ENCODE measurements at regions not wholly inside any gene's neighbourhood (a gene's known extent, or its start where the extent isn't known, plus 50 kb on each side); places are given as distances from the start of the nearest gene placed in this dataset.

- Histone ChIP-seq H3K4me1 (ENCODE audit: control insufficient read depth, insufficient read depth, low read length) (no peaks in the 10 kb centered on the region), H3K36me3 (ENCODE audit: control insufficient read depth, insufficient read depth, low read length) (no peaks in the 10 kb centered on the region), H3K27ac (ENCODE audit: low read depth, low read length) (no peak overlapping the region), H3K9me3 (ENCODE audit: control insufficient read depth, insufficient read depth, low read length) (peaks cover 3% of the 10 kb centered on the region), H3K4me3 (ENCODE audit: low read depth, low read length) (no peak overlapping the region), H3K27me3 (ENCODE audit: control insufficient read depth, insufficient read depth, low read length) (no peaks in the 10 kb centered on the region)
- no peak for DNase-seq (ENCODE audit: low read depth in 4 of 6, low spot score in 6 of 6)
- WGBS (ENCODE audit: insufficient coverage) = 79% methylated on average over 2 of the region's 3 CpGs
Measured at GRCh38 chr5:15079566-15079965, 208.0 kb upstream of the ANKH start.

GRCh38 chr5:15074651-15075050 is 203.1 kb upstream of the ANKH start:
- Histone ChIP-seq H3K36me3 (ENCODE audit: control insufficient read depth, insufficient read depth, low read length) (no peaks in the 10 kb centered on the region), H3K4me1 (ENCODE audit: control insufficient read depth, insufficient read depth, low read length) (no peaks in the 10 kb centered on the region), H3K27me3 (ENCODE audit: control insufficient read depth, insufficient read depth, low read length) (no peaks in the 10 kb centered on the region), H3K27ac (ENCODE audit: low read depth, low read length) (no peak overlapping the region), H3K9me3 (ENCODE audit: control insufficient read depth, insufficient read depth, low read length) (no peaks in the 10 kb centered on the region), H3K4me3 (ENCODE audit: low read depth, low read length) (no peak overlapping the region)
- no peak for DNase-seq (ENCODE audit: low read depth in 4 of 6, low spot score in 6 of 6)

- Histone ChIP-seq H3K4me3 (ENCODE audit: low read depth, low read length) (no peak overlapping the region), H3K36me3 (ENCODE audit: control insufficient read depth, insufficient read depth, low read length) (no peaks in the 10 kb centered on the region), H3K4me1 (ENCODE audit: control insufficient read depth, insufficient read depth, low read length) (no peaks in the 10 kb centered on the region), H3K27me3 (ENCODE audit: control insufficient read depth, insufficient read depth, low read length) (no peaks in the 10 kb centered on the region), H3K9me3 (ENCODE audit: control insufficient read depth, insufficient read depth, low read length) (no peaks in the 10 kb centered on the region), H3K27ac (ENCODE audit: low read depth, low read length) (no peak overlapping the region)
- DNase-seq (ENCODE audit: low read depth in 4 of 6, low spot score in 6 of 6) = no peak
- WGBS (ENCODE audit: insufficient coverage) = 80% methylated on average over 2 of the region's 3 CpGs
Measured at GRCh38 chr5:15073453-15073852, 201.9 kb upstream of the ANKH start.

GRCh38 chr5:15070907-15071306 is 199.3 kb upstream of the ANKH start:
- Histone ChIP-seq H3K4me1 (ENCODE audit: control insufficient read depth, insufficient read depth, low read length) (no peaks in the 10 kb centered on the region), H3K27ac (ENCODE audit: low read depth, low read length) (no peak overlapping the region), H3K36me3 (ENCODE audit: control insufficient read depth, insufficient read depth, low read length) (no peaks in the 10 kb centered on the region), H3K9me3 (ENCODE audit: control insufficient read depth, insufficient read depth, low read length) (no peaks in the 10 kb centered on the region), H3K4me3 (ENCODE audit: low read depth, low read length) (no peak overlapping the region), H3K27me3 (ENCODE audit: control insufficient read depth, insufficient read depth, low read length) (no peaks in the 10 kb centered on the region)
- no peak for DNase-seq (ENCODE audit: low read depth in 4 of 6, low spot score in 6 of 6)
- 88% methylated on average over 3 of the region's 6 CpGs for WGBS (ENCODE audit: insufficient coverage)

GRCh38 chr5:15069407-15069905 is 197.9 kb upstream of the ANKH start:
- no peak for DNase-seq (ENCODE audit: low read depth in 4 of 6, low spot score in 6 of 6)
- Histone ChIP-seq H3K36me3 (ENCODE audit: control insufficient read depth, insufficient read depth, low read length) (no peaks in the 10 kb centered on the region), H3K4me3 (ENCODE audit: low read depth, low read length) (no peak overlapping the region), H3K27ac (ENCODE audit: low read depth, low read length) (no peak overlapping the region), H3K4me1 (ENCODE audit: control insufficient read depth, insufficient read depth, low read length) (no peaks in the 10 kb centered on the region), H3K9me3 (ENCODE audit: control insufficient read depth, insufficient read depth, low read length) (no peaks in the 10 kb centered on the region), H3K27me3 (ENCODE audit: control insufficient read depth, insufficient read depth, low read length) (no peaks in the 10 kb centered on the region)
- whole genome bisulfite sequencing (ENCODE audit: insufficient coverage) = no CpG with 5 or more reads among the region's 1 CpG

GRCh38 chr5:15065091-15065490 is 193.5 kb upstream of the ANKH start:
- 83% methylated on average over 2 of the region's 2 CpGs for WGBS (ENCODE audit: insufficient coverage)
- Histone ChIP-seq H3K4me3 (ENCODE audit: low read depth, low read length) (no peak overlapping the region), H3K4me1 (ENCODE audit: control insufficient read depth, insufficient read depth, low read length) (no peaks in the 10 kb centered on the region), H3K27ac (ENCODE audit: low read depth, low read length) (no peak overlapping the region), H3K9me3 (ENCODE audit: control insufficient read depth, insufficient read depth, low read length) (no peaks in the 10 kb centered on the region), H3K36me3 (ENCODE audit: control insufficient read depth, insufficient read depth, low read length) (no peaks in the 10 kb centered on the region), H3K27me3 (ENCODE audit: control insufficient read depth, insufficient read depth, low read length) (no peaks in the 10 kb centered on the region)
- peak in 1 of 6 donors; percentile 9 for DNase-seq (ENCODE audit: low read depth in 4 of 6, low spot score in 6 of 6)

GRCh38 chr5:15064396-15064795 is 192.8 kb upstream of the ANKH start:
- no peak overlapping the region for H3K4me3 ChIP-seq (ENCODE audit: low read depth, low read length)
- no peak for DNase-seq (ENCODE audit: low read depth in 4 of 6, low spot score in 6 of 6)
- no peaks in the 10 kb centered on the region for H3K9me3 ChIP-seq (ENCODE audit: control insufficient read depth, insufficient read depth, low read length)
- H3K36me3 ChIP-seq (ENCODE audit: control insufficient read depth, insufficient read depth, low read length) = no peaks in the 10 kb centered on the region
- no peaks in the 10 kb centered on the region for H3K27me3 ChIP-seq (ENCODE audit: control insufficient read depth, insufficient read depth, low read length)
- whole genome bisulfite sequencing (ENCODE audit: insufficient coverage) = no CpG with 5 or more reads among the region's 2 CpGs
- H3K27ac ChIP-seq (ENCODE audit: low read depth, low read length) = no peak overlapping the region
- H3K4me1 ChIP-seq (ENCODE audit: control insufficient read depth, insufficient read depth, low read length) = no peaks in the 10 kb centered on the region

- Histone ChIP-seq H3K4me1 (ENCODE audit: control insufficient read depth, insufficient read depth, low read length) (no peaks in the 10 kb centered on the region), H3K27me3 (ENCODE audit: control insufficient read depth, insufficient read depth, low read length) (no peaks in the 10 kb centered on the region), H3K36me3 (ENCODE audit: control insufficient read depth, insufficient read depth, low read length) (no peaks in the 10 kb centered on the region), H3K4me3 (ENCODE audit: low read depth, low read length) (no peak overlapping the region), H3K9me3 (ENCODE audit: control insufficient read depth, insufficient read depth, low read length) (no peaks in the 10 kb centered on the region), H3K27ac (ENCODE audit: low read depth, low read length) (no peak overlapping the region)
- WGBS (ENCODE audit: insufficient coverage) = 92% methylated on average over 5 of the region's 6 CpGs
- no peak for DNase-seq (ENCODE audit: low read depth in 4 of 6, low spot score in 6 of 6)
Measured at GRCh38 chr5:15056988-15057592, 185.5 kb upstream of the ANKH start.

- no peak overlapping the region for H3K27ac ChIP-seq (ENCODE audit: low read depth, low read length)
- no peaks in the 10 kb centered on the region for H3K27me3 ChIP-seq (ENCODE audit: control insufficient read depth, insufficient read depth, low read length)
- no peak for DNase-seq (ENCODE audit: low read depth in 4 of 6, low spot score in 6 of 6)
- no peaks in the 10 kb centered on the region for H3K4me1 ChIP-seq (ENCODE audit: control insufficient read depth, insufficient read depth, low read length)
- no CpG with 5 or more reads among the region's 3 CpGs for WGBS (ENCODE audit: insufficient coverage)
- no peak overlapping the region for H3K4me3 ChIP-seq (ENCODE audit: low read depth, low read length)
- H3K9me3 ChIP-seq (ENCODE audit: control insufficient read depth, insufficient read depth, low read length) = no peaks in the 10 kb centered on the region
- H3K36me3 ChIP-seq (ENCODE audit: control insufficient read depth, insufficient read depth, low read length) = no peaks in the 10 kb centered on the region
Measured at GRCh38 chr5:15044521-15044920, 172.9 kb upstream of the ANKH start.

- no peaks in the 10 kb centered on the region for H3K4me1 ChIP-seq (ENCODE audit: control insufficient read depth, insufficient read depth, low read length)
- no peaks in the 10 kb centered on the region for H3K36me3 ChIP-seq (ENCODE audit: control insufficient read depth, insufficient read depth, low read length)
- WGBS (ENCODE audit: insufficient coverage) = no CpG with 5 or more reads among the region's 4 CpGs
- H3K4me3 ChIP-seq (ENCODE audit: low read depth, low read length) = no peak overlapping the region
- no peaks in the 10 kb centered on the region for H3K27me3 ChIP-seq (ENCODE audit: control insufficient read depth, insufficient read depth, low read length)
- H3K9me3 ChIP-seq (ENCODE audit: control insufficient read depth, insufficient read depth, low read length) = no peaks in the 10 kb centered on the region
- DNase-seq (ENCODE audit: low read depth in 4 of 6, low spot score in 6 of 6) = no peak
- H3K27ac ChIP-seq (ENCODE audit: low read depth, low read length) = no peak overlapping the region
Measured at GRCh38 chr5:15037247-15037908, 165.8 kb upstream of the ANKH start.

Data from spinal cord (tissue), 9 donors.